Uterus (tissue), 2 donors: ENCODE measurements at regions not wholly inside any gene's neighbourhood (a gene's known extent, or its start where the extent isn't known, plus 50 kb on each side); places are given as distances from the start of the nearest gene placed in this dataset.

Experiments
- POLR2A ChIP-seq, 2 donors: fragments of 450-650 bp; IDR thresholded peaks; one replicate each; pipeline ENCODE4 v1.6.1; 2016; ENCODE audit warnings: antibody characterized with exemption in 2 of 2, mild to moderate bottlenecking in 1 of 2, moderate library complexity in 1 of 2
- TF ChIP-seq, protein P1 (sequence below), 4 experiments: fragments of 200-600 bp in 2 of 4; fragments of 450-650 bp in 2 of 4; sonication (generic) in 2 of 4; IDR thresholded peaks; one replicate each; pipeline ENCODE4 v1.5.1; 2016 to 2019; ENCODE audit warnings: antibody characterized with exemption in 4 of 4, mild to moderate bottlenecking in 2 of 4, moderate library complexity in 1 of 4

DNA sequence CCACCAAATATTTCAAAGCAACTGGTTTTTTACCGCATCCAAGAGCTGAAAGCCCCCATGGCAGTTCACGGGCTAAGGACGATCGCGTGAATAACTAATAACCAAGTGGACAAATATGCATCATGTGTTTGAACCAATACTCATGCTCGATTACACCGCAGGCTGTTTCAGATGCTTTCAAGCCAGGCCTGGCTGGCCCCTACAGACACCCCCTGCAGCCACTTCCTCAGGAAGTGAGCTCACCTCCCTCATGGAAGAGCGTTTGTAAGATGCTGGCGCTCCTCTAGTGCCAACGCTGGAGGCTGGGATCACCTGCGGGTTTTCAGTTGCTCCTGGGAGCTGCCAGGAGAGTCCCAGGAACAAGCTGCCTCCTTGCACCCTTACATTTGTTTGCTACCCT is 53.9 kb upstream of the PTCH1 start:
- TF ChIP-seq, protein P1, sequence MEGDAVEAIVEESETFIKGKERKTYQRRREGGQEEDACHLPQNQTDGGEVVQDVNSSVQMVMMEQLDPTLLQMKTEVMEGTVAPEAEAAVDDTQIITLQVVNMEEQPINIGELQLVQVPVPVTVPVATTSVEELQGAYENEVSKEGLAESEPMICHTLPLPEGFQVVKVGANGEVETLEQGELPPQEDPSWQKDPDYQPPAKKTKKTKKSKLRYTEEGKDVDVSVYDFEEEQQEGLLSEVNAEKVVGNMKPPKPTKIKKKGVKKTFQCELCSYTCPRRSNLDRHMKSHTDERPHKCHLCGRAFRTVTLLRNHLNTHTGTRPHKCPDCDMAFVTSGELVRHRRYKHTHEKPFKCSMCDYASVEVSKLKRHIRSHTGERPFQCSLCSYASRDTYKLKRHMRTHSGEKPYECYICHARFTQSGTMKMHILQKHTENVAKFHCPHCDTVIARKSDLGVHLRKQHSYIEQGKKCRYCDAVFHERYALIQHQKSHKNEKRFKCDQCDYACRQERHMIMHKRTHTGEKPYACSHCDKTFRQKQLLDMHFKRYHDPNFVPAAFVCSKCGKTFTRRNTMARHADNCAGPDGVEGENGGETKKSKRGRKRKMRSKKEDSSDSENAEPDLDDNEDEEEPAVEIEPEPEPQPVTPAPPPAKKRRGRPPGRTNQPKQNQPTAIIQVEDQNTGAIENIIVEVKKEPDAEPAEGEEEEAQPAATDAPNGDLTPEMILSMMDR (IDR thresholded peaks at IDR 0.05): no peak
- no peak for TF ChIP-seq POLR2A (IDR thresholded peaks at IDR 0.05)
